Kidney glomerular epithelial cell (primary cell): ENCODE measurements at regions not wholly inside any gene's neighbourhood (a gene's known extent, or its start where the extent isn't known, plus 50 kb on each side); places are given as distances from the start of the nearest gene placed in this dataset.

Experiments used
- DNase-seq: peaks from one replicate; lab custom pipeline; 2025; lab: John Stamatoyannopoulos, UW

DNA sequence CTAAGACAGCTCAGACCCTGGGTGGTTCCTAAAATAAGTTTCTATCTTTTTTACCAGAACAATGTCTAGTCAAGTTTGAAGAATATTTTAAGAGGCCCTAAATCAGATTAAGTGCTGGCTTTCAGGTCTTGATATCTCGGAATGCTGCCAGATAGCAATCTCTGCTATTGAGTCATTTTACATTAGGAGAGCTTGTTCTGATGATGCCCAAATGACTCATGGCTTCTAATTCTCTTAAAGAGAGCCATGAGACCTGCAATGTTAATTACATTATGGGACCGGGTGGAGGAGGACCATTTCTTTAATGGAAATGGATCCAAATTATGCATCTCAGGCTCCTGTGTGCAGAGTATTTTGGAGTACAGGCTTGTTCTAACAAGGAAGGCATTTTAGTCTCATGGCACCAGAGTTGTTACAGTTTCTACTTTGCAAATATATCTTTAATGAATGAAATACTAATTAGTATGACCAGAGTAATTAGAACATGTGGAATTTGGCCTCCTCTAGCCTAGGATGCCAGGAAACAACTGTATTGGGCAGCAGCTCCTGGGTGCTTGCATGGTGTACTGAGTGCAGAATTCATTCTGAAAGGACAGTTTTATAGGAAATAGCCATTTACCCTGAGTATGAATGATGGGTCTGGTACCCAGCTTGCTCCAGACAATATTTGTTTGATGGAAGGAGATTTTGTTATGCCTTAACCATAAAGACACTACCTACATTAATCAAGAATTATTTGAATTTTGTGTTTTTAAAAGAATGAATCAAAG is 94.0 kb upstream of the SULT1C3 start:
- no peak for DNase-seq

DNA sequence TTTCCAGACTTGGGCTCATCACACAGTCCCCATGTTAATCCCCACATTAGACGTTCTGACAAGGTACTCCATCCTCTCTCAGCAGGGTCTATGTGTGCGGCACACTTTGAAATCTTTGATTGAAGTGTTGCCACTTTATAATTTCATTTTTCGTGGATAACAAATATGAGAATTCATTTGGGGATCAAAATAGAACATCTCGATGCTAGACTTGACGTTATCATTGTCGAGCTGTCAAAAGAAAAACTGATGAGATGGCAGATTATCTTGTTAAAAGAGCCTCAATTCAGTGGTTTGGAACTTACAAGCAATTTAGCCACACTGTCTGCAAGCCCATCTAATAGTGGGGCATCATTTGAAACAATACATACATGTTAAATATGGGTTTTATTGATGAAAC is 91.2 kb upstream of the SULT1C3 start:
- no peak for DNase-seq

- no peak for DNase-seq
These were observed 85.3 kb upstream of the SULT1C3 start for GRCh38 chr2:108154366-108155061.

DNA sequence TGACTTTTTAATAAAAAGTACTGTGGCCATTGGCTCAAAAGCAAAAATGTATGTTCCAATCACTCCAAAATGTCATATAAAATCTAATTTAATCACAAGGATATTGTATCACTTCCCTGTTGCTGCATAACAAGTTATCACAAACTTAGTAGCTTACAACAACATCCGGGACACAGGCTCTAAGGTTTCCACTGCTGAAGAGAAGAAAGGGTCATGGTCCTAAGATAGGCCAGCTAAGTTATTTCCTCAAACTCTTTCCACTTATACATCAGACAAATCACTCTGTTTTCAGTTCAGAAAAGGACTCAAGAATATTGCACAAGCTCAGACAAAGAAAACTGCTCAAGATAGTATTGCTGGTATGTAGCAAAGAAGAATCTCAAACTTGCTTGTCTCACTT is 78.5 kb upstream of the SULT1C3 start:
- DNase-seq = no peak

DNA sequence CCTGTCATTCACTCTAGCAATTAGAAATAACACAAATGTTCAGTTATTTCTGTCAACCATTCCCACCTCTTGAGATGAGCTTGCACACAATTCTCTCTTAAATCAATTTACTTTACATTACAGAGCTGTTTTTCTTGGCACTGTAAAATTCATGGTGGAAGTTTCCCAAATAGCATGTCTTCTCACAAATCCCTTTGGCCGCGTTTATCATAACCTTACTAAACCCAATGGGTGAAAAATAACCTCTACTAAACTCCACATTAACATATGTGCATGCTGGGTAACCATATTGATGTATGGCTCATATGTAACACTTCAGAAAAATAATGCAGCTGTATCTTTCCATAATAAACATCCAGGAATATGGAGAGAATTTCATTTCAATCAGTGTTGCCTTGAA is 75.5 kb upstream of the SULT1C3 start:
- DNase-seq = no peak

DNA sequence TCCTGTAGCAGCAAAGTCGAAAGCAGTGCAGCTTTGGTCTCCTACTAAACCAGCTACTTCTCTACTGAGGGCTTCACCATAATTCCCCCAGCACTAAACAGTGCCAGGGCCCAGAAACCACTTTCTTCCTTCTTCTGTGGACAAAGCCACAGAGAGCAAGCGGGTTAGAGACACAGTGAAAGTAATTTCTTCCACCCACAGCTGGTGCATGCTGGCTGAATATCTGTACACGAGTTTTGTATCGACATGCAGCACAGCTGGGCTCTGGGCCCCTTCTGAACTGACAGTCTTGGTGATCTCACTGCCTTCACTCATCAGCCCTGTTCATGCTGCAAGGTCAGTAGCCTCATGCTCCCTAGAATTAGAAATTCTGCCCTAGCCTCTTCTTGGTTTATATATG is 74.0 kb upstream of the SULT1C3 start:
- no peak for DNase-seq

DNA sequence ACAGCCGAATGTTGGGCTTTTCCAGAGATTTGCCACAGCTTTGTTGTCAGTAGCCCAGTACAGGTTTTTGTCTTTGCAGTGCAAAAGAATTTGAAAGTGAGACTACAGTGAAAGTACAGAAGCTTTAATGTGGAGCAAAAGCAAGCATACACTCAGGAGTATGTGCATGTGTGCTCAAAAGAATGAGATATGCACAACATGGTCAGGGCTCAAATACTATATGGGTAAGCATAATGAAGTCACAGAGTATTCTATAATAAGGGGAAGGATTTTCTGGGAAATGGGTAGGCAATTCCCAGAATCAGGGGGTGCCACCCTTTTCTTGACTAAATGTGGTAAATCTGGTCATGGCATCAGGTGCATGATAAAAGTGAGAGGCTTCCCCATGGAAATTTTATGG is 72.1 kb upstream of the SULT1C3 start:
- DNase-seq = no peak

DNA sequence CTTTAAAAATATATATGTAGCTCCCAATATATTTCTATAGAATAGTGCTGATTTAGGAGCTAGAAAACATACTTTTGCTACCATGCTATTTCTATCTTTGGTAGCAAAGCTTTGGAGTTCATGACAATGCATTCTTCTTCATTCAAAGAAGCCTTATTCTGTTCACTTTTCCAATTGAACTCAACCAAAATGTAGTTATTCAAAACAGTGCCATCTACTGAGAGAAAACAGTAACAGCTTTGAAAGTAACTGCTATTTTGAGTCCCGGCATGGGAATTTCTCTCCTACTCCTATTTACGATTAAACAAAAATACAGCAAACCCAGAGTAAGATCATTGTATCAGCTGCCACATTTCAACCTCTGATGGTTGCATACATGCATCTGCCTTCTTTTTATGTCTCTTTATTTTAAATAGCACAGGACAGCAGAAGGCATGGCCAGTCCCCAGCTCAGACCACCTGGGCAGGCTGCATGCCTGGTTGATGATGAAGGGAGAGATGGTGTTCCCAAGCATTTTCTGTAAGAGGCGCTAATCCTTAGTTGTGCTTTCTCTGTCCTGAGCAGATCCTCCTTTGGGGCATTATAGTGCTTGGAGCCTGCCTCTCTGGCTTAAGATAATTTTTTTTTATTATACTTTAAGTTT is 69.7 kb upstream of the SULT1C3 start:
- peak; percentile 21 for DNase-seq

DNA sequence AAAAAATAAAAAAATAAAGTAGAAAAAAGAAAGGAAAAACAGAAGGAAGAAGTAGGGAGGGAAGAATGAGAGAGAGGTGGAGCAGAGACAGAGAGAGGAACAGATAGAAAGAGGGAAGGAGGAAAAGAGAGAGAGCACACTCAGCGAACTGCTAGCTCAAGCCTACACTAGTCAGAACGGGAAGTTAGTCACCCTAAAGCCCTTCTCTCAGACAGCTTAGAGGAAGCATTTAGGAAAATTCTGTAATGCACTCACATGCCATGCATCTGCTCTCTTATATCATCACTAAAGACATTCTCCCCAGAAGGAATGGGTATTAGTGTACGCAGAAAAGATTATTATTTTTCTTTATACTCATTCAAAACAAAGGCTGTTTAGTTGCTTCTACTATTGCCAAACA is 68.1 kb upstream of the SULT1C3 start:
- DNase-seq = no peak

DNA sequence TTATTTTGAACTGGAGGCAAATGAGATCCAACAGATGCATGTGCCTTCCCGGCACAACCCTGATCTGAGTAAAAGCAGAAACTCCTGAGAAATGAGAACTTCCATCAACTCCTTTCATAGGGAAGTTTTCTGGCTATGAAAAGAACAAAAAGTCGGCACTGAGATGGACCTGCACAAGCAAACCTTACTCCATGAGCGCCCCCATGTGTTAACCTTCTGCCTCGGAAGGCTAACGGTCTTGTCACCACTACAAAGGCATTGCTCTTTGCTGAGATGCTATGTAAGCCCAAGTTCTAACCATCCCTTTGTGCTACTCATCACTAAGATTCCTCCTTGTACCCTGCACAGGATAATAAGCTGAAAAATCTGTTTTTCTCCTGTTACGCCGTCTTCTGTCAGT is 57.3 kb upstream of the SULT1C3 start:
- no peak for DNase-seq

DNA sequence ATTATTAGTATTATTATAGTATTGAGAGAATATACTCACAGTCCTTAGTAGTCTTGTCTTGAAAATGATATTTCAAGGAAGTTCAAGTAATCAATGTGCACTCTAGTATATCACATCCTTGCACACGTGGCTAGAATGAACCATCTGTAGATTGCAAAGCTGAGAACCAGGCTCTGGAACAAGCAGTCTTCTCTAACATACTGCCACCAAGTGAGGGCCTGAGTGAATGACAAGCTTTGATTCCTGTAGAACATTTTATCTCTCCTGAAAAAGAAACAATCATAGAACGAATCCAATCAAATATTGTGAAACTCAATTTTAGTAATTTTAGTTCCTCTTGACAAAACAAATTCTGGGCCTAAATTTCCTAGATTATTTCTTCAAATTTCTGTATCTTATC is 55.3 kb upstream of the SULT1C3 start:
- peak; percentile 30 for DNase-seq

DNA sequence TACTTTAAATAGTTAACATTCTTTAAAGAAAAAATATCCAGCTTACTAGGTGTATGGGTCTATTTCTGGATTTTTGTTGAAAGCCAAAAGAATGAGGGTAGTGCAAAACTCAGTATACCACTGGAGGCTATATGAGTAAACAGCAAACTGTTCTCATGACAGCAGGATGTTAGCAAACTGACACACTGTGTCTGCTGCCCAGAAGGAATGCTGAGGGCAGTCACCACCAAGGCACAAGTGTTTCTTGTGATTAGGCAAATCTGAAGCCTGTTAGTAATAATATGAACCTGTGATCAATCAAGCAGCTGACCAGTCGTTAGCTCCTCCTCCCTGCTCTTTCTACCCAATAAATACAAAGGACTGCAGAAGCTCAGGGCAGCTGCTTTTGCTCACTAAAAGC is 50.5 kb upstream of the SULT1C3 start:
- peak; percentile 38 for DNase-seq
